ENCODE measurements at regions not wholly inside any gene's neighbourhood (a gene's known extent, or its start where the extent isn't known, plus 50 kb on each side); places are given as distances from the start of the nearest gene placed in this dataset.

GRCh38 chr10:4048236-4048864 lies 263.3 kb upstream of the KLF6 start:
- no peak for DNase-seq (ENCODE audit: extremely low read depth in 1 of 2, low read depth in 1 of 2)

GRCh38 chr10:4046712-4047354 lies 261.8 kb upstream of the KLF6 start:
- no peak for DNase-seq (ENCODE audit: extremely low read depth in 1 of 2, low read depth in 1 of 2)

GRCh38 chr10:4046030-4046429 lies 261.0 kb upstream of the KLF6 start:
- DNase-seq (ENCODE audit: extremely low read depth in 1 of 2, low read depth in 1 of 2): no peak

- no peak for DNase-seq (ENCODE audit: extremely low read depth in 1 of 2, low read depth in 1 of 2)
These were observed 259.1 kb upstream of the KLF6 start for GRCh38 chr10:4043897-4044665.

- DNase-seq (ENCODE audit: extremely low read depth in 1 of 2, low read depth in 1 of 2): no peak
These were observed 256.6 kb upstream of the KLF6 start for GRCh38 chr10:4041635-4042034.

GRCh38 chr10:4038000-4038399 lies 253.0 kb upstream of the KLF6 start:
- DNase-seq (ENCODE audit: extremely low read depth in 1 of 2, low read depth in 1 of 2): no peak

- no peak for DNase-seq (ENCODE audit: extremely low read depth in 1 of 2, low read depth in 1 of 2)
These were observed 250.6 kb upstream of the KLF6 start for GRCh38 chr10:4035599-4035945.

- DNase-seq (ENCODE audit: extremely low read depth in 1 of 2, low read depth in 1 of 2): no peak
These were observed 250.0 kb upstream of the KLF6 start for GRCh38 chr10:4034907-4035598.

- DNase-seq (ENCODE audit: extremely low read depth in 1 of 2, low read depth in 1 of 2): no peak
These were observed 248.4 kb upstream of the KLF6 start for GRCh38 chr10:4033341-4033896.

GRCh38 chr10:4029866-4030265 lies 244.9 kb upstream of the KLF6 start:
- DNase-seq (ENCODE audit: extremely low read depth in 1 of 2, low read depth in 1 of 2): no peak

- no peak for DNase-seq (ENCODE audit: extremely low read depth in 1 of 2, low read depth in 1 of 2)
These were observed 244.0 kb upstream of the KLF6 start for GRCh38 chr10:4028854-4029583.

GRCh38 chr10:4028027-4028471 lies 243.0 kb upstream of the KLF6 start:
- DNase-seq (ENCODE audit: extremely low read depth in 1 of 2, low read depth in 1 of 2): no peak

GRCh38 chr10:4025339-4025738 lies 240.3 kb upstream of the KLF6 start:
- no peak for DNase-seq (ENCODE audit: extremely low read depth in 1 of 2, low read depth in 1 of 2)

- no peak for DNase-seq (ENCODE audit: extremely low read depth in 1 of 2, low read depth in 1 of 2)
These were observed 239.7 kb upstream of the KLF6 start for GRCh38 chr10:4024516-4025245.

GRCh38 chr10:4024027-4024426 lies 239.0 kb upstream of the KLF6 start:
- no peak for DNase-seq (ENCODE audit: extremely low read depth in 1 of 2, low read depth in 1 of 2)

GRCh38 chr10:4022473-4022872 lies 237.5 kb upstream of the KLF6 start:
- no peak for DNase-seq (ENCODE audit: extremely low read depth in 1 of 2, low read depth in 1 of 2)

- DNase-seq (ENCODE audit: extremely low read depth in 1 of 2, low read depth in 1 of 2): no peak
These were observed 235.6 kb upstream of the KLF6 start for GRCh38 chr10:4020631-4021030.

GRCh38 chr10:4018054-4018511 lies 233.1 kb upstream of the KLF6 start:
- no peak for DNase-seq (ENCODE audit: extremely low read depth in 1 of 2, low read depth in 1 of 2)

- DNase-seq (ENCODE audit: extremely low read depth in 1 of 2, low read depth in 1 of 2): no peak
These were observed 232.3 kb upstream of the KLF6 start for GRCh38 chr10:4017336-4017735.

GRCh38 chr10:4016214-4016740 lies 231.3 kb upstream of the KLF6 start:
- no peak for DNase-seq (ENCODE audit: extremely low read depth in 1 of 2, low read depth in 1 of 2)

All from stimulated activated CD8-positive, alpha-beta memory T cell treated with anti-CD3 and anti-CD28 coated beads, Interleukin-7, amount 100 ng/mL, for 48 hours (primary cell).